KBM-7 (cell line): ENCODE measurements at regions not wholly inside any gene's neighbourhood (a gene's known extent, or its start where the extent isn't known, plus 50 kb on each side); places are given as distances from the start of the nearest gene placed in this dataset.

Source experiments
- DNase-seq: peaks from one replicate; pipeline ENCODE4 v3.0.0-alpha.2; 2015
- in situ Hi-C: fragments of 300-500 bp; cut with MboI; formaldehyde crosslinking; loops from 2 replicates; pipeline ENCODE4 v1.14.3; 2020; ENCODE audit warnings: low sequenced_read_pairs, low pct_unique_long_range_greater_than_20kb, mixed read lengths

GRCh38 chr13:70203661-70204229, 95.5 kb upstream of the KLHL1 start:
- in situ Hi-C loops = no loop called here
- no peak for DNase-seq

- in situ Hi-C loops = no loop called here
- no peak for DNase-seq
Observed at GRCh38 chr13:70191034-70191433, 82.8 kb upstream of the KLHL1 start.

GRCh38 chr13:70189981-70190380, 81.7 kb upstream of the KLHL1 start:
- in situ Hi-C loops = no loop called here
- no peak for DNase-seq

GRCh38 chr13:70188567-70188966, 80.3 kb upstream of the KLHL1 start:
- in situ Hi-C loops = no loop called here
- no peak for DNase-seq

- in situ Hi-C loops = no loop called here
- no peak for DNase-seq
Observed at GRCh38 chr13:70183041-70183440, 74.8 kb upstream of the KLHL1 start.
